Fibroblast of pulmonary artery (primary cell): ENCODE measurements at regions not wholly inside any gene's neighbourhood (a gene's known extent, or its start where the extent isn't known, plus 50 kb on each side); places are given as distances from the start of the nearest gene placed in this dataset.

Source experiments
- DNase-seq: peaks from one replicate; pipeline ENCODE4 v3.0.0-alpha.2; 2010; ENCODE audit warnings: low read depth
- H3K4me3 ChIP-seq: replicated peaks from 2 replicates; pipeline ENCODE4 v1.5.1; 2011; ENCODE audit warnings: low read depth, mild to moderate bottlenecking, control low read depth, low read length, moderate library complexity
- TF ChIP-seq, protein P1 (sequence below): IDR thresholded peaks from 2 replicates; pipeline ENCODE4 v1.5.1; 2011; ENCODE audit warnings: mild to moderate bottlenecking, control low read depth, low read length, inconsistent platforms; ENCODE audit errors: missing control alignments

DNA sequence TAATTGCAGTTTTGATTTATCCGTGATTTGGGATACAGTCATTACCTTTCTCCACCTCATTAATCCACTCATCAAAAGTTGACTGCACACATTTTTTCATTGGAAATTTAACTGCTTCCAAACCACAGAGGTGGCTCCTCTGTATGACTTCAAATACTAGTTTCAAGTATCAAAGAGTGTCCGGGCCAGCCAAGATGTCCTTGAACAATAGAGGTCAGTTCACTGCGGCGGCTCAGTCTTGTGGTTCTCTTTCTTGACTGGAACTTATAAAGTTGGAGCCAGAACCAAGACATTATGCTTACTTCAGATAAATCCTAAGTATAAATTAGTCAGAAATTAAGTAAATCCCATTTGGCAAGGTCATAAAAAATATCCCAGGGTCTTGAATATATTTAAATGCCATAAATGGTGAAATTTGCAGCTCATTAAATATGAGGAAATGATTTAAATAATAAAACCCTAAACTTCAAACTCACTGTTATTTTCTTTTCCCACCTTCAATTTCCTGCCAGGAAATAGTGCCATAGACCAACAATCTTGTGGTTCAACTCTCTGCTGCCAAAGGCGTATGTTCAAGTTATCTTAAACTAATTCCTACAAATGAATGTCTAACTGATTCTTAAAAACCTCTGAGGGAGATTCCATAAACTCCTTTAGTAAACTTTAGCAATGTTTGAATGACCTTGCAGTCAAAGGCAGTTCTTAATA lies 360.8 kb downstream of the AEBP2 start:
- TF ChIP-seq, protein P1, sequence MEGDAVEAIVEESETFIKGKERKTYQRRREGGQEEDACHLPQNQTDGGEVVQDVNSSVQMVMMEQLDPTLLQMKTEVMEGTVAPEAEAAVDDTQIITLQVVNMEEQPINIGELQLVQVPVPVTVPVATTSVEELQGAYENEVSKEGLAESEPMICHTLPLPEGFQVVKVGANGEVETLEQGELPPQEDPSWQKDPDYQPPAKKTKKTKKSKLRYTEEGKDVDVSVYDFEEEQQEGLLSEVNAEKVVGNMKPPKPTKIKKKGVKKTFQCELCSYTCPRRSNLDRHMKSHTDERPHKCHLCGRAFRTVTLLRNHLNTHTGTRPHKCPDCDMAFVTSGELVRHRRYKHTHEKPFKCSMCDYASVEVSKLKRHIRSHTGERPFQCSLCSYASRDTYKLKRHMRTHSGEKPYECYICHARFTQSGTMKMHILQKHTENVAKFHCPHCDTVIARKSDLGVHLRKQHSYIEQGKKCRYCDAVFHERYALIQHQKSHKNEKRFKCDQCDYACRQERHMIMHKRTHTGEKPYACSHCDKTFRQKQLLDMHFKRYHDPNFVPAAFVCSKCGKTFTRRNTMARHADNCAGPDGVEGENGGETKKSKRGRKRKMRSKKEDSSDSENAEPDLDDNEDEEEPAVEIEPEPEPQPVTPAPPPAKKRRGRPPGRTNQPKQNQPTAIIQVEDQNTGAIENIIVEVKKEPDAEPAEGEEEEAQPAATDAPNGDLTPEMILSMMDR, result no peak
- no peak overlapping the region for H3K4me3 ChIP-seq
- peak; percentile 56 for DNase-seq

DNA sequence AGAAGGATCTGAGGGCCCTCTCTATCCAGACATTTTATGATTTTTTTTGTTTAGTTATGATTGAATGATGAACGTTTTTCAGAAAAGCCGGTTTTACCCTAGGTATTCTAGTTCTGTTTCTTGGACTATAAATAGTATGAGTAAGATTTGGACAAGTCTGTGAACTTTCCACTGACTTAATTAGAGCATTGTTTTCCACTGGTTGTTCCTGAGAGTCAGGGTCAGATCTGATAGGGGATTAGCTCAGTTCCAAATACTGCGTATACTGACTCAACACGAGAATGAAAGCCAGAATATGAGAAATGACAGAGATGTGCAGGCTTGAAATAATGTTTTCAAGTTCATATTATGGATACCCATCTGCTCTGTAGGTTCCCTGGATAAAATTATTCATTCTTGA lies 361.6 kb downstream of the AEBP2 start:
- DNase-seq, result peak; percentile 47
- TF ChIP-seq, protein P1, result no peak
- no peak overlapping the region for H3K4me3 ChIP-seq

DNA sequence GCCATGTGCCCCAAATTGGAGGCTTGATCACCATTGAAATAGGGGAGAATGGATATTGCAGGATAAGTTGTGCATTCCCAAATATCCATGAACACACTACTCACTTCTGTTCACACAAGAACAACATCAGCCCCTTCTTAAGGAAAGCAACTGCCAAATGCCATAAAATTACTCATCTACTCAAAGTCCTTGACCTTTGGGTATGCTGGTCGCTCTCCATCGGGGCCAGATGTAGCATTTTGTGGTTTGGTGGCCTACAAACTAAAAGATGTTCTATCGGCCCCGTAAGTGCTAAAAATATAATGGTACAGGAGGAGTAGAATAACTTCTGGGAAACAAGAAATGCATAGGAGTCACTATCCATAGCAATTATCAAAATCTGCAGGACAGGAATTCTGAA lies 362.6 kb downstream of the AEBP2 start:
- TF ChIP-seq, protein P1, result no peak
- DNase-seq, result no peak
- no peak overlapping the region for H3K4me3 ChIP-seq

DNA sequence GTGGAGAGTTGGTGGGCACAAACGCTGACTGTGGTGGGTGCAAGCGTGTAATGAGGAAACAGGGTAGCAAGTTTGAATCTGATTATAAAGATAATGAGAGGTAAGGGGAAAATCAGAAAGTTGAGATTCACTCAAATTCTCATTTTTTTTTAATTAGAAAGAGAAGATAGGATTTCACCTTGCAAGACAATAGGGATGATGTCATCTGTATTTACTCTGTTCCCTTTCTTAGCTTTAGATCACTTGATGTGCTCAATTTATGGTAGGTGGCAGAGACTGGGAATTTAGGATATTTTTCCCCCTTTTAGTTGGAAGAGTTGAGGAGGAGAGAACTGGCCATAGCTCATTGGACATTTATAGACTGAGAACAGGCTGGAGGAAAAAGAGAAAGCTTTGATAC lies 363.6 kb downstream of the AEBP2 start:
- no peak overlapping the region for H3K4me3 ChIP-seq
- DNase-seq, result no peak
- TF ChIP-seq, protein P1, result no peak

DNA sequence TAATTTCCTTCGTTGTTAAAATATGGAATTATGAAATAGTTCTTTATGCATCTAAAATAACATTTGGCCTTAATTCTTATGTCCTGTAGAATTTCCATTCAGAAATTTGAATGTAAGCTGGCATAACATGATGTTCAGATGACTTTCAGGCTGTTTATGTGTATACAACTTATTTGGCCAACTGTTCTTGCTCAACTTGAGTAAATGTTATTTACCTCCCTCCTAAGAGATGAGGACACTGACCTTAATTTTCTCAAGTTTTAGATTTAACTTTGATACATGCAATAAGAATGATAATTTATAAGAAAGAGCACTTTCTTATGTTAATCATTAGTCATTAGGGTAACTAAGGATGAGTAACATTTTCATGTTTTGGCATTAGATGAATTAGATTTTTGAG lies 365.4 kb downstream of the AEBP2 start:
- no peak for DNase-seq
- no peak overlapping the region for H3K4me3 ChIP-seq
- TF ChIP-seq, protein P1, result no peak

DNA sequence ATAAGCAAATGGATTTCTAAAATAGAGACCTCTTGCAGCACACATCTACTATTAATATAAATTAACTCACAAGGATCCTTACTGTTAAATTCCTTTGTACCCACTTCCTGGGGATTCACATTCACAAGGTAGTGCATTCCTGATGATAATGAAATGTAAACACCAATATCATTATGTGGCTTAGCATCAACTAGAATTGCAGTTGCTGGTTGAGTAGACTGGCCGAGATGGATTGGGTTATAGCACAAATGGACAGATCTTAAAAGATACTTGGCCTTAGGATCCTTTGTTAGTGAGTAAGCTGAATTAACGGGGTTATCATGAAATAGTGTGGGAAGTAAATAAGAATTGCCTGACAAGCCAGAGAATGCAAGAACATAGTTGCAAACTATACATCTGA lies 369.1 kb downstream of the AEBP2 start:
- no peak overlapping the region for H3K4me3 ChIP-seq
- TF ChIP-seq, protein P1, result no peak
- no peak for DNase-seq

DNA sequence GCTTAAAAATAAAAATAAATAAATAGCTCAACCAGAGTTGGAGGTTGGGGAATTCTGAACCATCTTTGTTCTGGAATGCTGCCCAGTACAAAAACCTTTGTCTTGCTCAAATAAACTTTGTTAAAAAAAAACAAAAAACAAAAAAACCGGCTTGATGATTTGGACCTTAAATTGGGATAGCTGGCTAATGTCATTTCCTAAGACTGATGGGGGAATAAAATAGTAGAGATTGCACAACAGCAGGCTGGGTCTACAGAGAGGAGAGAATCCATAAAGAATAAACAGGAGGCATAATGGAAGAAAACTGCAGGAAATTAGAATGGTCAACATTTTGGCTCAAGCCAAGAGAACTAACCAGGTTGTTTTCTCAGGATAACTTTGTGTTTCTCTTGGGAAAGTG lies 370.9 kb downstream of the AEBP2 start:
- DNase-seq, result peak; percentile 55
- TF ChIP-seq, protein P1, result no peak
- no peak overlapping the region for H3K4me3 ChIP-seq
